IgD-negative memory B cell (primary cell): ENCODE measurements at regions not wholly inside any gene's neighbourhood (a gene's known extent, or its start where the extent isn't known, plus 50 kb on each side); places are given as distances from the start of the nearest gene placed in this dataset.
A peak's percentile ranks its signal among the peaks of the same experiment; 100 is the strongest.

ENCODE experiments used
- H3K27ac Mint-ChIP-seq, 3 donors: one replicate each; pipeline ENCODE4 v1.8.0; 2020 to 2022; ENCODE audit warnings: mild to moderate bottlenecking in 3 of 3, mixed read lengths in 3 of 3, moderate library complexity in 1 of 3
- H3K27me3 Mint-ChIP-seq: one replicate; pipeline ENCODE4 v1.8.0; 2021; ENCODE audit warnings: mixed read lengths
- H3K36me3 Mint-ChIP-seq: one replicate; pipeline ENCODE4 v1.8.0; 2020; ENCODE audit warnings: mild to moderate bottlenecking, mixed read lengths
- H3K4me1 Mint-ChIP-seq, 3 donors: one replicate each; pipeline ENCODE4 v1.8.0; 2020 to 2022; ENCODE audit warnings: mixed read lengths in 3 of 3, mild to moderate bottlenecking in 1 of 3
- H3K4me3 Mint-ChIP-seq, 4 donors: one replicate each; pipeline ENCODE4 v1.8.0; 2020 to 2022; ENCODE audit warnings: mild to moderate bottlenecking in 4 of 4, mixed read lengths in 4 of 4, moderate library complexity in 3 of 4
- H3K9me3 Mint-ChIP-seq, 3 donors: one replicate each; pipeline ENCODE4 v1.8.0; 2020 to 2021; ENCODE audit warnings: mixed read lengths in 3 of 3, mild to moderate bottlenecking in 1 of 3

DNA sequence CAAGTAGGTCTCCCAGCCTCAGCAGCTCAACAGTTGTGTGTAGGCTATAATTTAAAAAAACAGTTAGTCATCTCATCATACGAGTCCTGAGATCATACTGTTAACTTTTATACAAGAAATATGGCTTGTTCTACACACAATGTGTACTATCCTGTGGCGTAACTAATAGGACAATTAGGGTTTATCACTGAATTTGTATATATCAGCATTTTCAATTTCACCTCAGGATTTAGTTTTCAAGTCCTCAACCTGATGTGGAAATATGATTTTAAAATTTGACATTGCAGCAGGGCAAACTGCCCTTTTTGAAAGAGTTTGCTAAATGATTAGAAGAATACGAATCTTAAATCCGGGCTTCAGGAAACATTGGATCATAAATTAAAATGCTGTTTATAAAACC is 237.2 kb upstream of the CTBP2 start:
- no peaks in the 10 kb centered on the region for H3K36me3 Mint-ChIP-seq
- H3K9me3 Mint-ChIP-seq = peaks cover 3 to 4% (median 4%) of the 10 kb centered on the region in 3 donors
- no peaks in the 10 kb centered on the region for H3K4me1 Mint-ChIP-seq
- H3K27ac Mint-ChIP-seq = no peak overlapping the region
- H3K4me3 Mint-ChIP-seq = no peak overlapping the region
- H3K27me3 Mint-ChIP-seq = peaks cover 3% of the 10 kb centered on the region

DNA sequence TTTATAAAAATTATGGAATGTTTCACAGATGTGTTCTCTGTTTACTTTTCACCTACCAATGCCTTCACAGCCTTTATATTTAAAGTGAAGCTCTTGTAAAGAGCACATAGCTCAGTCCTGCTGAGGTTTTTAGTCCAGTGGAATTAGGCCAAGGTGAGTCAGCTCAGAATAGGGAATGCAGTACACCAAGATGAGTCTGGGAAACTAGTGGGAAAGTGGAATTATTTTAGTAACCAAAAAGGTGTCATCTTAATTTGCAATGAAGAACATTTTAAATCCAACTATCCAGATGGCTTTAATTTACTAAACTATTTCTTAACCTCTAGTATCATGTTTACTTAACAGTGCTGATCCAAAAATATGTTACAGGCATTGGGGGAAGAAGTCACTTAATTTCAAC is 236.3 kb upstream of the CTBP2 start:
- H3K9me3 Mint-ChIP-seq = peaks cover 3 to 8% (median 3%) of the 10 kb centered on the region in 3 donors
- no peak overlapping the region for H3K4me3 Mint-ChIP-seq
- no peak overlapping the region for H3K27ac Mint-ChIP-seq
- H3K36me3 Mint-ChIP-seq = peaks cover 1% of the 10 kb centered on the region
- H3K4me1 Mint-ChIP-seq = no peaks in the 10 kb centered on the region
- H3K27me3 Mint-ChIP-seq = peaks cover 3% of the 10 kb centered on the region

DNA sequence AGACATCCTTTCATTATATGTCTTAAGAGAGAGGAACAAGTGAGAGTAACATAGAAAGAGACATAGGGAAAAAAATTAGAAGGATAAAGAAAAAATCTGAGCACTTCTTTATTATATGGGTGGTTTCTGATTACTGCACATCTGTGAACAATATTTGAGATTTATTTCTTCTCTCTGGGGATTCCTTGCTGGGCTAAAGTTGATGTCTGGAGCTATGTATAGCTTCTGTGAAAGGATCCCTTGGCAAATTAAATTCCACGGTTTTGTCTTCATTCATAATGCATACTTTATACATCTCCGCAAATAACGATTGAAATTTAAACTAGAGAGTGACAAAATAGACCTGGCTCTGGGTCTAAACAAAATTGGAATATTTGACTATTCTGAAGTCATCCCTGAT is 232.2 kb upstream of the CTBP2 start:
- H3K4me3 Mint-ChIP-seq = no peak overlapping the region
- H3K27ac Mint-ChIP-seq = no peak overlapping the region
- no peaks in the 10 kb centered on the region for H3K4me1 Mint-ChIP-seq
- H3K9me3 Mint-ChIP-seq = peaks cover 1 to 20% (median 1%) of the 10 kb centered on the region in 3 donors
- no peaks in the 10 kb centered on the region for H3K27me3 Mint-ChIP-seq
- peaks cover 4% of the 10 kb centered on the region for H3K36me3 Mint-ChIP-seq

DNA sequence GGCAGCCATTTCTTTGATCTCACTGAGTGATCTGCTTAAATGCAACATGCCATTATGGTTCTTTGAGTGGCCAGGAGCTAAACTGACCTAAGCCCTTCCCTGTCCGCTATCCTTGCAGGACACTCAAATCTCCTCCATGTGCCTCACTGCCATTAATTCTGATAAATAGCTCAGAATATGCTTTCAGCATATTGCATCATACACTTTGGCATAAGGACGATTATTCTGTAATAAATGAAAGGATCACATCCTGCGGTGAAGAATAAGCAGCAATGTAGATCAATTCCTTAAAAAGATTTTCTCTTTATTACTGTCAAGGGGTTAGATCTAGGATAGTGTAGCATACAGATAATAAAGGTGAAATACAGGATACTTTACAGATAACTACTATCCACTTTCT is 231.8 kb upstream of the CTBP2 start:
- H3K9me3 Mint-ChIP-seq = peaks cover 1 to 20% (median 1%) of the 10 kb centered on the region in 3 donors

DNA sequence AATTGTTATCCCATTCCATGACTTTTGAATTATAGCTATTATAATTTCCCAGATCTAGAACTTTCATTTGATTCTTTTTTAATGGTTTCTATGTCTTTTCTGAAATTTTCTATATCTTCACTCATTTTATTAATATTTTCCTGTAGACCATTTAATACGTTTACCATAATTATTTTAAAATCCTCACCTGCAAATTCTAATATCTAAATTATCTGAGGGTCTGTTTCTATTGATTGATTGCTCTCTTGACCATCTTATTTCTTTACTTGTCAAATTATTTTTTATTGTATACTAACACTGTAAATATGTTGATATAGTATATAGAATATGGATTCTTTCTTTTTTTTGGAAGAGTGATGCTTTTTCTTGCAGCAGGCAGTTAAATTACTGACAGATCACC is 229.3 kb upstream of the CTBP2 start:
- H3K27me3 Mint-ChIP-seq = no peaks in the 10 kb centered on the region
- peaks cover 1 to 20% (median 1%) of the 10 kb centered on the region in 3 donors for H3K9me3 Mint-ChIP-seq
- no peak overlapping the region for H3K27ac Mint-ChIP-seq
- H3K36me3 Mint-ChIP-seq = peaks cover 4% of the 10 kb centered on the region
- no peaks in the 10 kb centered on the region for H3K4me1 Mint-ChIP-seq
- H3K4me3 Mint-ChIP-seq = no peak overlapping the region

More for the DNA sequence above, 231.8 kb upstream of the CTBP2 start:
- Mint-ChIP-seq H3K36me3 (peaks cover 4% of the 10 kb centered on the region), H3K4me1 (no peaks in the 10 kb centered on the region), H3K4me3 (no peak overlapping the region), H3K27me3 (no peaks in the 10 kb centered on the region), H3K27ac (no peak overlapping the region)

DNA sequence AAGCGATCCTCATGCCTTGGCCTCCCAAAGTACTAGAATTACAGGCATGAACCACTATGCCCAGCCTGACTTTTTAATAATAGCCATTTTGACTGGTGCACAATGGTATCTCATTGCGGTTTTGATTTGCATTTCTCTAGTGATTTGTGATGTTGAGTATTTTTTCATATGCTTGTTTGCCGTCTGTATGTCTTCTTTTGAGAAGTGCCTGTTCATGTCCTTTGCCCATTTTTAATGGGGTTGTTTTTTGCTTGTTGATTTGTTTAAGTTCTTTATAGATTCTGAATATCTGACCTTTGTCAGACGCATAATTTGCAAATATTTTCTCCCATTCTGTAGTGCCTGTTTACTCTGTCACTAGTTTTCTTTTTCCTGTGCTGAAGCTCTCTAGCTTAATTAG is 219.2 kb upstream of the CTBP2 start:
- Mint-ChIP-seq H3K27ac (no peak overlapping the region), H3K4me3 (no peak overlapping the region), H3K4me1 (no peaks in the 10 kb centered on the region), H3K27me3 (no peaks in the 10 kb centered on the region), H3K36me3 (peaks cover 2% of the 10 kb centered on the region), H3K9me3 (peaks cover 4 to 20% (median 7%) of the 10 kb centered on the region in 3 donors)

DNA sequence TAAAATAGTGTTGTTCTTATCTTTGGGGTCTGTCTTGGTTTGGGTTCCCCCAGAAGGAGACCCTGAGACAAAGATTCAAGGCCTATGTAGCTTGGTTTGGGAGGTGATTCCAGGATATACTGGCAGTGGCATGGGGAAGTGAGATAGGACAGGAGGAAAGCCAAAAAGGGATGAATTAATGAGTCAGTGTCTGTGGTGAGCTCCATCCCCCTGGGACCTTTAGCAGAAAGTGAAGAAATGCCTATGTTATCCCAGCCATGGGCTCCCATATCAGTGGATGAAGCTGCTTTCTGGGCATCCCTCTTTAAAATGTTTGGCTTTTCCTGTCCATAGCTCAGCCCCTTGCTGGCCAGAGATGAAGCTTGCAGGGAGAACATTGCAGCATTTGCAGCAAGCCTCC is 217.0 kb upstream of the CTBP2 start:
- Mint-ChIP-seq H3K27ac (no peak overlapping the region), H3K4me3 (no peak overlapping the region), H3K4me1 (no peaks in the 10 kb centered on the region), H3K36me3 (peaks cover 2% of the 10 kb centered on the region), H3K27me3 (peaks cover 2% of the 10 kb centered on the region), H3K9me3 (peaks cover 4 to 16% (median 7%) of the 10 kb centered on the region in 3 donors)

DNA sequence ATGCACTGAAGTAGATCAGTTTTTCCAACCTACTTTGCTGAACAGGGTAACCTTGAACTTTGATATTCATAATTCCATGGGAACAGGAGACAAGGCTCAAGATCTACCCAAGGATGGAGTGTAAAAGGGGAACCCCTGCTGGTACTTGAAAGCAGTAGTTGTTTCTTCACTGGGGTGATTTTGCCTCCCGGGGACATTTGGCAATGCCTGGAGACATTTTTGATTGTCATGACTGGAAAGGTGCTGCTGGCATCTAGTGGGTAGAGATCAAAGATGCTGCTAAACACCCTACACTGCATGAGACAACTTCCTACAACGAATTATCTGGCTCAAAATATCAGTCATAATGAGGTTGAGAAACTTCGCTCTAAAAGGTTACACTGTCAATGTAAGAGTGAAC is 214.8 kb upstream of the CTBP2 start:
- no peaks in the 10 kb centered on the region for H3K36me3 Mint-ChIP-seq
- H3K4me1 Mint-ChIP-seq = no peaks in the 10 kb centered on the region
- no peak overlapping the region for H3K4me3 Mint-ChIP-seq
- no peak overlapping the region for H3K27ac Mint-ChIP-seq
- H3K9me3 Mint-ChIP-seq = peaks cover 2 to 13% (median 2%) of the 10 kb centered on the region in 3 donors
- peaks cover 3% of the 10 kb centered on the region for H3K27me3 Mint-ChIP-seq

DNA sequence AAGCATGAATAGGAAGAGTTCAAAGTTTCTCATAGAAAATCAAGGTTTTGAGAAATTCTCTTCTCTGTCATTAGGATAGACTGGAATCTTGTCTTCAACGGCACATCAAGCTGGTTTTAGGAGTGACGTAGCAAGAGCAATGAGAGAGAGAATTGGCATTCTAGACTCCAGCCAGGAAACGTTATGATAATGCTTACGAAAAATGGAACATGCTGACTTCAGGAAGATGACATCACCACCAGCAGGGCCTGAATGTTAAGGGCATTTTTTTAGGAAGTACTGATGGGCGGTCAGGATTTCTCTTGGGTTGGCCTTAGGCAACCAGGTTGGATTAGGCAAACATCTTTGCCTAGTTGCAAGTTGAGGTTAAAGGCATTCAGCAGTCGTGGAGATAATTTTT is 213.2 kb upstream of the CTBP2 start:
- no peak overlapping the region for H3K4me3 Mint-ChIP-seq
- peaks cover 0 to 9% (median 2%) of the 10 kb centered on the region in 3 donors for H3K9me3 Mint-ChIP-seq
- no peak overlapping the region for H3K27ac Mint-ChIP-seq
- no peaks in the 10 kb centered on the region for H3K4me1 Mint-ChIP-seq
- H3K36me3 Mint-ChIP-seq = no peaks in the 10 kb centered on the region
- peaks cover 4% of the 10 kb centered on the region for H3K27me3 Mint-ChIP-seq

DNA sequence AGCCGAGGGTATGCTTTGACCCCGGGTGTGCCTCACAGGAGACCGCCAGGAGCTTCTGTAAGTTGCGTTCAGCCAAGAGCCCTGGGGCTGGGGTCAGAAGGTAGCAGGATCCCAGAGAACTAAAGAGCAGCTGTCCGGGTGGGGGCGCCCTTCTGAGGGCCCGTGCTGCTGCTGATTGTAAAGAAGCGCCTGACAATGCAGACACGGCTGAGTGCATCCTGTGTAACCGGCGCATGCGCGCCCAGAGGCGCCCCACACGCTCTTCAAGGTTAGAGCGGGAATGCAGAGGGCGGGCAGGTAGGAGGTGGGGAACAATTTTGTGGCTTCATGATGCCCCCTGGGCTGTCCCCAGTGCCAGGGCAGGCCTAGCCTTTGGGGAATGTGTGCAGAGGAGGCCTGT is 210.2 kb upstream of the CTBP2 start:
- peaks cover 4% of the 10 kb centered on the region for H3K27me3 Mint-ChIP-seq
- no peaks in the 10 kb centered on the region for H3K36me3 Mint-ChIP-seq
- no peaks in the 10 kb centered on the region for H3K4me1 Mint-ChIP-seq
- no peak overlapping the region for H3K4me3 Mint-ChIP-seq
- H3K27ac Mint-ChIP-seq = no peak overlapping the region
- H3K9me3 Mint-ChIP-seq = peaks cover 0 to 9% (median 2%) of the 10 kb centered on the region in 3 donors

DNA sequence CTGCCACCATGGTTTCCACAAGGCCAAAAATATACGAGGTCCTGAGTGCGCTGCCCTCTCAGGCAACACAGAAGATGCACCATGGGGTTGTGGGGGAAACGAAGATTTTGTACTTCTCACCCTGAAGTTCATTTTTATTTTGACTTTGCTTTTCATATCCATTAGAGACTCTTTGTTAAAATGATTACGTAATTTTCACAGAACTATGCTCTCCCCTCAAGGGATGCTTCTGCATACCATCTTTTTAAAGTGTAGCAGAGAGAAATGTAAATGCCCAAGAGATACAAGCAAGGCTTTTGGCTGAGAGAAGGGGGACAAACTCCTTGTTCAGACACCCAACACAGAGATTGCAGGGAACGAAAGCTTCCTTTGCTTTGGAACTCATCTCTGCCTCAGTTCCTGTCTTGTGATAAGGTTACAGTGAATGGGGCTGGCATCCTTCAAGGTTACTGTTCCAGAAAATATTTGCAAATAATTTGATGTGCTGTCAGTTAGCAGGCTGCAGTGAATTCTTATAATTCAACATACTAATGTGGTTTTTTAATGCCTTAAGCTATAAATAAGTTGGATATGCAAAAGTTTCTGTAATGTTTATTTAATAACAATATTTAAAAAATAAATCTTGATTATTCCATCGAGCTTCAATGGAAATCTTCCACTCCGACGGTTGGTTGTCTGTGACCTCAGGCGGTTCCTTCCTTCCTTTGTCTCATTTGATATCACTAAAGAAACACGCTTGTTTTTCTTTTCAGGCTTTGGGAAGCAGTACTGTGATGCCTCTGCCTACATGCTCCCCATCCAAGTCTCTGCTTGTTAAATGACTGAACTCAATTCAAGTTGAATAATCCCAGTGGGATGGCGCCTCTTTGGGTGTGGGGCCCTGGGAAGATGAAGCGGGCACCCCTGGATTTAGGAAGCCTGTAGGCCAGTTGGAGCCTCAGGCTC is 209.3 kb upstream of the CTBP2 start:
- Mint-ChIP-seq H3K9me3 (peaks cover 2 to 17% (median 5%) of the 10 kb centered on the region in 3 donors), H3K4me3 (no peak overlapping the region), H3K27ac (no peak overlapping the region), H3K27me3 (peaks cover 4% of the 10 kb centered on the region), H3K4me1 (no peaks in the 10 kb centered on the region), H3K36me3 (no peaks in the 10 kb centered on the region)

DNA sequence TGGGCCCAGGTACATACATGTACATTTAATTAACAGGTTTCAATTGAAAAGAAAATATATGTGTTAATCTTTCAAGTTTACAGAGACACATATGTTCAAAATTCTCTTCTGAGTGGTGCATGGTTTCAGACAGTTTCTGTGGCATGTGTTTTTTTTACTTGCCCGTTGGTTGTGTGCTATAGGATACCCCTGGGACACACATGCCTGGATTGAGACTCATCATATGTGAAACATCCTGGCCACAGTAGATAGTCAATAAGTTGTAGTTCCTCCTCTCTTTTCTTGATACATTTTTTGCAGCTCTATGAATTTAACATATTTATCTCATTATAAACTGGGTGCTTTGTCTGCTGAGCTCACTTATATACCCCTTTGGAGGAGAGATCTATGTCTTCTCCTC is 207.8 kb upstream of the CTBP2 start:
- no peaks in the 10 kb centered on the region for H3K4me1 Mint-ChIP-seq
- peaks cover 2 to 20% (median 5%) of the 10 kb centered on the region in 3 donors for H3K9me3 Mint-ChIP-seq
- H3K36me3 Mint-ChIP-seq = no peaks in the 10 kb centered on the region
- no peak overlapping the region for H3K4me3 Mint-ChIP-seq
- H3K27me3 Mint-ChIP-seq = peaks cover 2% of the 10 kb centered on the region
- no peak overlapping the region for H3K27ac Mint-ChIP-seq

DNA sequence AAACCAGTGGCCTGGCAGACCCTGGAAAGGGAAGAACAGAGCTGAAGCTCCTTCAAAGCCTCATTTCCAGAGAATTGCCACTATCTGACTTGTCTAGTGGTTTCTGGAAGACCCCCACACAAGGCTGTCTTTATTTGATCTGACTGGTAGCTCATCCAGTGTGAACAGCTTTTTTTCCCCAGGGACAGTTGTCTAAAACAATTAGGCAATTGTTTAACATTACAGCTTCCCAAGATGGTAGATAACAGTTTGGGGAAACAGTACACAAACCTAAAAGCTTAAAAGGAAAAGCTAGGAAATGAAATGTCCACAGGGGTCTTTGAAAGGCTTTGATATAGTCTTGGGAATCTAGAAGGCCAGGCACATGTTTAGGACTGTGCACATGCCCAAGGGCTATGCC is 203.4 kb upstream of the CTBP2 start:
- Mint-ChIP-seq H3K27me3 (peaks cover 2% of the 10 kb centered on the region), H3K36me3 (no peaks in the 10 kb centered on the region), H3K9me3 (peaks cover 7 to 11% (median 7%) of the 10 kb centered on the region in 3 donors), H3K27ac (no peak overlapping the region), H3K4me3 (no peak overlapping the region), H3K4me1 (no peaks in the 10 kb centered on the region)

DNA sequence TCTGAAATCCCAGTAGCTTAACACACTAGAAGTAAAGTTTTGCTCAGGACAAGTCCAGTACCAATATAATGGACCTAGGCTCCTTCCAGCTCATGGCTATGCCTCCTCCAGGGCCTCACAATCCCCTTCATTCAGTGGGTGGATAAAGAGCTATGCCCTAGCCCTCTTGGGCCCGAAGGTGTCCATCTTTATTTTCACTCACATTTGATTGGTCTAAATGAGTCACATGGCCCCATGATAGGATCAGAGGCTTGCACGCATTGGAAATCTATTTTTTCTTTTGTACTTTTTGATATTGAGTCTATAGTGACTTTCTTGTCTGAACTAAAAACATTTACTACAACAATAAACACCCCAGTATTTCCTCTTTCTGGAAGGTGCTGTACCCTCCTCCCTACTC is 202.6 kb upstream of the CTBP2 start:
- Mint-ChIP-seq H3K36me3 (no peaks in the 10 kb centered on the region), H3K4me3 (no peak overlapping the region), H3K27ac (no peak overlapping the region), H3K9me3 (peaks cover 7 to 12% (median 11%) of the 10 kb centered on the region in 3 donors), H3K27me3 (peaks cover 2% of the 10 kb centered on the region), H3K4me1 (no peaks in the 10 kb centered on the region)

DNA sequence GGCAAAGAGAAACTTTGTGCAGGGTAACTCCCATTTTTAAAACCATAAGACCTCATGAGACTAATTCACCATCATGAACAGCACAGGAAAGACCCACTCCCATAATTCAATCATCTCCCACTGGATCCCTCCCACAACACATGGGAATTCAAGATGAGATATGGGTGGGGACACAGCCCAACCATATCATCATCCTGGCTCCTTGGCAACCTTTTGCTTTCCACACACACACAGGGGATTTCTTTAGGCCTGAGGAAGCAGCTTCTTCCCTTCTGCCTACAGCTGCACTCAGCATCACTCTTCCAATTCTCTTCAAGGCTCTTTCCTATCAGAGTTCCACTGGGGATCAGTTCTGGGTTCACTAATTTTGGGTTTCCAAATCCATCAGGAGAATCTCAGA is 199.0 kb upstream of the CTBP2 start:
- Mint-ChIP-seq H3K4me3 (peak overlapping the region in 1 of 4 donors; percentile 63), H3K36me3 (no peaks in the 10 kb centered on the region), H3K4me1 (no peaks in the 10 kb centered on the region), H3K9me3 (peaks cover 3 to 10% (median 4%) of the 10 kb centered on the region in 3 donors), H3K27ac (no peak overlapping the region), H3K27me3 (peaks cover 4% of the 10 kb centered on the region)

DNA sequence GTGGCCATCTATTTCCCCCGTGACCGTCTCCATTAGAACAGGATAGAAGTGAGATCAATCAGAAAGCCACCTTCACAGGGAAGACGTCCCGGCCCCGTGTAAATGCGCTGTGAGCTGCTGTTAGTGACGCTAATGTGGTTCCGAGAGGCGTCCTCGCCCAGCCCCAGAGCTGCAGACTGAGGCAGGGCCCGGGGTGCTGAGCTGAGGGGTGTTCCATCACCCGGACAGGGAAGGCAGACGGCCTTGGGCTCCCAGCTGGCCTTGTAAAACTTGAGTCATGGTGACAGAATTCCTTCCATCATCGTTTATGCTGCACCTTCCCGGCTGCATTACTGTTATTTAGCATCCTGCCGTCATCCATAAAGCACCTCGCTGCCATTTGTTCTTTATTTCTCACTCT is 195.3 kb upstream of the CTBP2 start:
- no peaks in the 10 kb centered on the region for H3K4me1 Mint-ChIP-seq
- no peaks in the 10 kb centered on the region for H3K36me3 Mint-ChIP-seq
- peaks cover 0 to 10% (median 4%) of the 10 kb centered on the region in 3 donors for H3K9me3 Mint-ChIP-seq
- H3K27me3 Mint-ChIP-seq = peaks cover 8% of the 10 kb centered on the region
- H3K27ac Mint-ChIP-seq = no peak overlapping the region
- H3K4me3 Mint-ChIP-seq = no peak overlapping the region
